Caco-2 (cell line): ENCODE measurements at regions not wholly inside any gene's neighbourhood (a gene's known extent, or its start where the extent isn't known, plus 50 kb on each side); places are given as distances from the start of the nearest gene placed in this dataset.

Experiments
- BruUV-seq: library from RNA; stranded (reverse); fragments of 400-500 nt; replicated peaks from 2 replicates; lab custom pipeline; 2021; lab: Mats Ljungman, UMichigan
- CTCF ChIA-PET: fragments of 300-600 bp; sonication (Branson Sonifier 250); formaldehyde crosslinking; loops from one replicate; lab custom pipeline; 2022; ENCODE audit warnings: antibody characterized with exemption; lab: Charles Lee
- POLR2A ChIA-PET: fragments of 300-600 bp; sonication (Branson Sonifier 250); formaldehyde crosslinking; loops from one replicate; lab custom pipeline; 2022; ENCODE audit warnings: antibody characterized with exemption; lab: Charles Lee
- DNase-seq, 2 experiments: peaks; one replicate each; pipeline versions ENCODE4 v3.0.0 to v3.0.0-alpha.2; 2020 to 2022
- H3K27me3 ChIP-seq: replicated peaks from 2 replicates; pipeline ENCODE4 v1.6.0; 2011; ENCODE audit warnings: low read length; ENCODE audit not compliant: control insufficient read depth, insufficient read depth
- H3K36me3 ChIP-seq: 2 replicates; pipeline ENCODE4 v1.5.1; 2011; ENCODE audit warnings: low read length; ENCODE audit not compliant: control insufficient read depth, insufficient read depth
- H3K4me1 ChIP-seq: fragments of 250-450 bp; sonication (Bioruptor Pico); 2 replicates; pipeline ENCODE4 v1.5.1; 2020; ENCODE audit warnings: mild to moderate bottlenecking
- H3K4me3 ChIP-seq: 2 replicates; pipeline ENCODE4 v1.5.1; 2011; ENCODE audit warnings: low read depth, mild to moderate bottlenecking, control low read depth, low read length
- H3K9me3 ChIP-seq: fragments of 250-450 bp; sonication (Bioruptor Pico); 2 replicates; pipeline ENCODE4 v1.5.1; 2020; ENCODE audit warnings: mild to moderate bottlenecking, moderate library complexity
- H3K27ac Mint-ChIP-seq: one replicate; pipeline ENCODE4 v1.8.0; 2022; ENCODE audit warnings: mixed read lengths; ENCODE audit not compliant: unreplicated experiment
- H3K27me3 Mint-ChIP-seq: one replicate; pipeline ENCODE4 v1.8.0; 2022; ENCODE audit warnings: mixed read lengths; ENCODE audit not compliant: insufficient read depth, unreplicated experiment
- H3K36me3 Mint-ChIP-seq: one replicate; pipeline ENCODE4 v1.8.0; 2022; ENCODE audit warnings: mild to moderate bottlenecking, mixed read lengths; ENCODE audit not compliant: insufficient read depth, unreplicated experiment
- H3K4me1 Mint-ChIP-seq: one replicate; pipeline ENCODE4 v1.8.0; 2022; ENCODE audit warnings: low read depth, mixed read lengths; ENCODE audit not compliant: unreplicated experiment
- H3K4me3 Mint-ChIP-seq: one replicate; pipeline ENCODE4 v1.8.0; 2022; ENCODE audit warnings: mild to moderate bottlenecking, moderate library complexity, mixed read lengths; ENCODE audit not compliant: unreplicated experiment
- H3K9me3 Mint-ChIP-seq: one replicate; pipeline ENCODE4 v1.8.0; 2022; ENCODE audit warnings: mixed read lengths; ENCODE audit not compliant: unreplicated experiment
- CTCF ChIP-seq, 2 experiments: fragments of 200-600 bp in 1 of 2; IDR thresholded peaks; 1 replicate in 1 of 2; 2 replicates in 1 of 2; pipeline versions ENCODE4 v1.5.1 to v1.8.0; 2011 to 2022; ENCODE audit warnings: antibody characterized with exemption in 1 of 2, control low read depth in 1 of 2, inconsistent platforms in 1 of 2, low read depth in 1 of 2, low read length in 1 of 2, mild to moderate bottlenecking in 1 of 2, moderate library complexity in 1 of 2; ENCODE audit not compliant: insufficient read depth in 1 of 2, severe bottlenecking in 1 of 2, unreplicated experiment in 1 of 2
- intact Hi-C: fragments of 100-400 bp; cut with micrococcal nuclease; formaldehyde crosslinking; loops from one replicate; pipeline ENCODE4 v1.10.0; 2022; ENCODE audit not compliant: unreplicated experiment

GRCh38 chr2:198411936-198412335, 607.5 kb downstream of the PLCL1 start:
- Histone ChIP-seq H3K27me3 (no peaks in the 10 kb centered on the region), H3K4me1 (no peaks in the 10 kb centered on the region), H3K9me3 (no peaks in the 10 kb centered on the region), H3K4me3 (no peak overlapping the region), H3K36me3 (no peaks in the 10 kb centered on the region)
- DNase-seq: no peak
- Mint-ChIP-seq H3K27me3 (no peaks in the 10 kb centered on the region), H3K4me3 (no peak overlapping the region), H3K36me3 (no peaks in the 10 kb centered on the region), H3K4me1 (no peaks in the 10 kb centered on the region), H3K9me3 (no peaks in the 10 kb centered on the region), H3K27ac (no peak overlapping the region)
- TF ChIP-seq CTCF (IDR thresholded peaks at IDR 0.05; ENCODE audit: insufficient read depth in 1 of 2, low read depth in 1 of 2, low read length in 1 of 2, severe bottlenecking in 1 of 2, unreplicated experiment in 1 of 2): no peak
- CTCF ChIA-PET: no interaction called here
- BruUV-seq: no TSS peak
- intact Hi-C loops: no loop called here
- POLR2A ChIA-PET: no interaction called here

GRCh38 chr2:198408171-198408570, 603.8 kb downstream of the PLCL1 start:
- Histone ChIP-seq H3K4me3 (no peak overlapping the region), H3K36me3 (no peaks in the 10 kb centered on the region), H3K27me3 (no peaks in the 10 kb centered on the region), H3K4me1 (no peaks in the 10 kb centered on the region), H3K9me3 (no peaks in the 10 kb centered on the region)
- no peak for TF ChIP-seq CTCF (IDR thresholded peaks at IDR 0.05; ENCODE audit: insufficient read depth in 1 of 2, low read depth in 1 of 2, low read length in 1 of 2, severe bottlenecking in 1 of 2, unreplicated experiment in 1 of 2)
- Mint-ChIP-seq H3K9me3 (no peaks in the 10 kb centered on the region), H3K36me3 (no peaks in the 10 kb centered on the region), H3K27me3 (peaks cover 12% of the 10 kb centered on the region), H3K4me3 (no peak overlapping the region), H3K27ac (no peak overlapping the region), H3K4me1 (no peaks in the 10 kb centered on the region)
- intact Hi-C loops: no loop called here
- ChIA-PET POLR2A (no interaction called here), CTCF (no interaction called here)
- no peak for DNase-seq
- BruUV-seq: no TSS peak

GRCh38 chr2:198405311-198405710, 600.9 kb downstream of the PLCL1 start:
- no peaks in the 10 kb centered on the region for H3K27me3 ChIP-seq
- no peaks in the 10 kb centered on the region for H3K36me3 ChIP-seq
- no peaks in the 10 kb centered on the region for H3K4me1 ChIP-seq
- Mint-ChIP-seq H3K27ac (no peak overlapping the region), H3K9me3 (no peaks in the 10 kb centered on the region), H3K4me3 (no peak overlapping the region), H3K36me3 (no peaks in the 10 kb centered on the region), H3K4me1 (no peaks in the 10 kb centered on the region), H3K27me3 (peaks cover 12% of the 10 kb centered on the region)
- DNase-seq: no peak
- intact Hi-C loops: no loop called here
- TF ChIP-seq CTCF (IDR thresholded peaks at IDR 0.05; ENCODE audit: insufficient read depth in 1 of 2, low read depth in 1 of 2, low read length in 1 of 2, severe bottlenecking in 1 of 2, unreplicated experiment in 1 of 2): no peak
- no peaks in the 10 kb centered on the region for H3K9me3 ChIP-seq
- no TSS peak for BruUV-seq
- POLR2A ChIA-PET: no interaction called here
- CTCF ChIA-PET: no interaction called here
- H3K4me3 ChIP-seq: no peak overlapping the region
